T-helper 2 cell treated with Interferon-gamma antibody and Interleukin-4, amounts not matched to agents 100 ng/mL and 5 ng/mL, for 36 hours (primary cell): ENCODE measurements at regions not wholly inside any gene's neighbourhood (a gene's known extent, or its start where the extent isn't known, plus 50 kb on each side); places are given as distances from the start of the nearest gene placed in this dataset.
"Not testable (repeated sequence)": the region's sequence is repeated elsewhere in the genome, so short reads cannot be mapped to it uniquely, and the experiment has no call there.

Source experiments
- intact Hi-C: fragments of 100-400 bp; cut with micrococcal nuclease; formaldehyde crosslinking; loops from one replicate; pipeline ENCODE4 v1.15.1; 2023

DNA sequence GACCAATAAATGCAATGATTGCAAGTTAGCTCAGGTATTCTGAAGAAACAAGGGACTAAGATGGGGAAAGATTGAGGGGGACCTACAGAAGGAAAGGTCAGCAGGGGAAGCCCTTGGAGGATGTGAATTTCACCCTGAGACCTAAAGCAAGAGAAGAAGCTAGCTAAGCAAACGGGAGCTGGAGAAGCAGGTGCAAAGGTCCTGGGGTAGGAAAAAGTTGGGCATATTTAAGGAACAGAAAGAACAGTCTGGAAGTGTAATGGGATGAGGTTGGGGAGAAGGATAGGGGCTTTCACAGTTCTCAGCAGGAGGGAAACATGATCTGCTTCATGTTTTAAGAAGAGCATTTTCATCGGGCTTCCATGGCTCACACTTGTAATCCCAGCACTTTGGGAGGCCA is 89.7 kb upstream of the SLC45A1 start:
- intact Hi-C loops = no loop called here

DNA sequence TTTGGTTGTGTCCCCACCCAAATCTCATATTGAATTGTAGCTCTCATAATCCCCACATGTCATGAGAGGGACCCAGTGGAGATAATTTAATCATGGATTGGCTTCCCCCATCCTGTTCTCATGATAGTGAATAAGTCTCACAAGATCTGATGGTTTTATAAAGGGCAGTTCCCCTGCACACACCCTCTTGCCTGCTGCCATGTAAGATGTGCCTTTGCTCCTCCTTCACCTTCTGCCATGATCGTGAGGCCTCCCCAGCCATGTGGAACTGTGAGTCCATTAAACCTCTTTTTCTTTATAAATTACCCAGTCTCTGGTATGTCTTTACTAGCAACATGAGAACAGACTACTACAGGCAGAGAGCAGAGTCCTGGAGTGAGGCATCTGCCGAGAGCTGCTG is 90.2 kb upstream of the SLC45A1 start:
- intact Hi-C loops = not testable (repeated sequence)

GRCh38 chr1:8226747-8227146 is 91.2 kb upstream of the SLC45A1 start:
- intact Hi-C loops = no loop called here

DNA sequence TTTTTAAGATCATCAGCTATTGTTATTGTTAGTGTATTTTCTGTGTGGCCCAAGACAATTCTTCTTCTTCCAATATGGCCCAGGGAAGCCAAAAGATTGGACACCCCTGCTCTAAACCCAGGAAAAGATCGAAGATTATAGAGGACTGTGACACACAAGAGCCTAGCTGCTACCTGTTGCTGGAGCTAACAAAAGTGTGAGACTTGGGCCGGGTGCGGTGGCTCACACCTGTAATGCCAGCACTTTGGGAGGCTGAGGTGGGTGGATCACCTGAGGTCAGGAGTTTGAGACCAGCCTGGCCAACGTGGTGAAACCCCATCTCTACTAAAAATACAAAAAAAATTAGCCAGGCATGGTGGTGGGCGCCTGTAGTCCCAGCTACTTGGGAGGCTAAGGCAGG is 91.9 kb upstream of the SLC45A1 start:
- intact Hi-C loops = not testable (repeated sequence)

DNA sequence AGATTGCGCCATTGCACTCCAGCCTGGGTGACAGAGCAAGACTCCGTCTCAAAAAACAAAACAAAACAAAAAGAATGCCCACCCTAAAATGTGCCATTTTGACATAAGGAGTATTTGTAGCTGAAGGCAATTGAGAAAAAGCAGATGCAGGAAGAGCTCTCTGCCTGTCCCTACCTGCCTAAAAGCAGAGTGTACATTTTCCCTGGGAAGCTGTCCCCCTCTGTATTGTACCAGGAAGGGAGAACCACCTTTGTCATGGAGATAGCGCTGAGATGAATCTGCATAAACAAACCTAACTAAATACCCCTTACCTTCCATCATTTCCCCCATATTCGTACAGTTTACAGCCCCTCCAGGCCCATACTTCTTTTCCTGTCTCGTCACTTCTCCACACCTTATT is 94.4 kb upstream of the SLC45A1 start:
- intact Hi-C loops = no loop called here

DNA sequence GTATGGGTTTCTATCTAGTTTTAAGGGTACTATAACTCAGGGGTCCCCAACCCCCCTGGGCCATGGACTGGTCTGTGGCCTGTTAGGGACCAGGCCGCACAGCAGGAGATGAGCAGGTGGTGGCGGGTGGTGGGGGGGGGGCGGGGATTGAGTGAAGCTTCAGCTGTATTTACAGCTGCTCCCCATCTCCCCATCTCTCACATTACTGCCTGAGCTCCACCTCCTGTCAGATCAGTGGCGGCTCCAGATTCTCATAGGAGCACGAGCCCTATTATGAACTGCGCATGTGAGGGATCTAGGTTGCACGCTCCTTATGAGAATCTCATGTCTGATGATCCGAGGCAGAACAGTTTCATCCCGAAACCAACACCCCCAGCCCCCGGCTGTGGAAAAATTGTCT is 95.1 kb upstream of the SLC45A1 start:
- intact Hi-C loops = no loop called here

DNA sequence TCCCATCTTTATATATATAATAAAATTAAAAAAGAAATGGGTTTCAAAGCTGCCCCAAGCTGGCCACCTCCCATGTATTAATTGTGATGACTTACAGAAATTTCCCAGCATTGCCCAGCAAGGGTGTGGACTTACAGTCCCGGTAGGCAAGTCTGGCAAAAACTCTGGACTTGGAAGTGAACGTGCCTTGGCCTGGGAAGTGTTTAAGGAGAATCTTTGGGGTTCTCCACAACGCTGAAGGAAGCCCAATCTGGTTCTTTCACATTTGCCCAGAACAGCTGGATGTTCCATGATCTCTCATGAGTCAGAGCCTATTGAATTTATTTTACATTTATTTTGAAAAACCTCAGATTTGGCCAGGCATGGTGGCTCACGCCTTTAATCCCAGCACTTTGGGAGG is 98.4 kb upstream of the SLC45A1 start:
- intact Hi-C loops = no loop called here

- intact Hi-C loops = no loop called here
Measured at GRCh38 chr1:8218351-8219092, 99.4 kb upstream of the SLC45A1 start.

DNA sequence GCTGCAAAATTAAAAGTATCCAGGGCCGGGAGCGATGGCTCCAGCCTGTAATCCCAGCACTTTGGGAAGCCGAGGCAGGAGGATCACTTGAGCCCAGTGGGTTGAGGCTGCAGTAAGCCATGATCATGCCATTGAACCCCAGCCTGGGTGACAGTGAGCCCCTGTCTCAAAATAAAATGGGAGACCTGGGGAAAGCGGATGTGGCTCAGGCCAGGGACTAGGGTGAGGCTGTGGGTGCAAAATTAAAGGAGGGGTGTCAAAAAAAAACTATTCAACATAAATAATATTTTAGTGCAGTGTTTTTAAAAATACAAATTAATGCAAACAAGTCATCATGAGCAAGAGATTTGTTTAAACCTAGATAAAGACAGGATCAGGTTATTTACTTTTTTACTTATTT is 100.1 kb upstream of the SLC45A1 start:
- intact Hi-C loops = no loop called here

GRCh38 chr1:8217011-8217711 is 100.8 kb upstream of the SLC45A1 start:
- intact Hi-C loops = no loop called here

GRCh38 chr1:8216005-8216404 is 101.9 kb upstream of the SLC45A1 start:
- intact Hi-C loops = no loop called here

- intact Hi-C loops = no loop called here
Measured at GRCh38 chr1:8214501-8215173, 103.3 kb upstream of the SLC45A1 start.

DNA sequence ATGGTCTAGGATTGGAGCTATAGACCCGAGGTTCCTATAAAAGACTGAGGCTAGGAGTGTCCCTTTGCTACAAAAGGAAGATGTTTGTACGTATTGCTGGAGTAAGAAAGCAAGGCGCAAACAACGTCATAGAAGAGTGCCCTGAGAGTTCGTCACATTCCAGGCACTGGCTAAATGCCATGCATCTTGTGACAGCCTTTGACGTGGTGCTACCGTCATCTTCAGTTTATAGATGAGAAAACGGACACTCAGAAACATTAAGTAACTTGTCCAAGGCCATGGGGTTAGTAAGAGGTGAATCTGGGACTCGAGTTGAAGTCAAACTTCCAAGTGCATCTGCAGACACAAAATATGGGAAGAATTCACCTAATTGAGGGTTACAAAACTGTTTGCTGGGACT is 104.2 kb upstream of the SLC45A1 start:
- intact Hi-C loops = no loop called here

- intact Hi-C loops = no loop called here
Measured at GRCh38 chr1:8213136-8213535, 104.8 kb upstream of the SLC45A1 start.

DNA sequence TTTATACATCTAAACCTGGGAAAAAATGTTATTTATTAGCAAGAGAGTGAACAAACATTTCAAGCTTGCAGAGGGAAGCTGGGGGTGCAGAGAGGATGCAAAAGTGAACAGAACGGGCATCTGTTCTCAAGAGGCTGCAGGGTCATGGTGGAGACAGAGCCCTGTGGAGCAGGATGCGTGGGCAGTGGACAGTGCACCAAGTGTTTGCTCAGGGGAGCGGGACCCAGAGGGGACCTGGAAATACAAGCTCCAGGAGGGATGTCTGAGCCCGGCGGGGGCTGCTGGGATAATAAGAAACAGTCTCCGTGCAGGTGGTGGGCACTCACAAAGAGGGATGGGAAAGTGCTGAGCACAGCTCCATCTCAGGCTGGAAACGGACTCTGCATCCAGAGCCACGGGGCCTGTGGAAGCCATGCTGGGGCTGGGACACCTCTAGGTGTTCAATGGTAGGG is 105.3 kb upstream of the SLC45A1 start:
- intact Hi-C loops = no loop called here

- intact Hi-C loops = no loop called here
Measured at GRCh38 chr1:8211883-8212579, 105.9 kb upstream of the SLC45A1 start.

DNA sequence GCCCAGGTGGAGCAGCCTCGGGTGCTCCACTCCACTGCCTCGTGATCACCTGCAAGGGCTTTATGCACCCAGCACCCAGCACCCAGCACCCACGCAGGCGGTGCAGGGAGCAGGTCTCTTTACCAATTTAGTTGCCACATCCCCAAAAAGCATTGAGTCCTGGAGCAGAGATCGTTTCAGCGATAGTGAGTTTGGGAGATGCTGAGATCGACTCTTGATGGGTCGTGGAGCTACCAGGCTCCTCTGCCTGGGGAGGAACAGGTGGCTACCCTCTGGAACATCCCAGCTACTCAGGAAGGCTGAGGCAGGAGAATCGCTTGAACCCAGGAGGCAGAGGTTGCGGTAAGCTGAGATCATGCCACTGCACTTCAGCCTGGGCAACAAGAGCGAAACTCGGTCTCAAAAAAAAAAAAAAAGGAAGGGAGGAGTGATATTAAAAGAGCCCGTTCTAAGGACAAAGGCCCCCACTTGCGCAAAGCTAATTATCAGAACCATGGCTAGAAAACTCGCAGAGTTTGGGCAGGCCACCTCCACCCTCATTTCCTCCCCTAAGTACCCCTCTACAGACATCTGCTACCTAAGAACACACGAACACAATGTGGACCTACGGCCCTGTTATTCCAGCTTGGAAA is 106.5 kb upstream of the SLC45A1 start:
- intact Hi-C loops = no loop called here

- intact Hi-C loops = no loop called here
Measured at GRCh38 chr1:8207202-8207601, 110.7 kb upstream of the SLC45A1 start.

- intact Hi-C loops = no loop called here
Measured at GRCh38 chr1:8206391-8206790, 111.5 kb upstream of the SLC45A1 start.

DNA sequence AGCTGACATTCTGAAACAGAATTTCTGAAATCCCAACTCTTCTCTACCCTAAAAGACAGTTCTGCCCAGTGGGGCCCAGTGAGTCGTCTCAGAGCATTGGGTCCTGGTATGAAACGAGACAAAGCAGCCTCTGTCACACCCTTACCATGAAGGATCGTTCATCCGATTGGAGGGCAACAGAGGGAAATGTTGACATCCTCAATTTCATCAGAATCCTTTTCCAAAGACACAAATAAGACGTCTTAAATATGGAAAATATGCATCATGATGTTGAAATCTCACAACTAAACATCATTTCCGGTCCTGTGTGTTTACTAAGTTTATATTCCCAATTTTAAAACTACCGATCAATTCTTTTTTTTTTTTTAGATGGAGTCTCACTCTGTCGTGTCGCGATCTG is 112.1 kb upstream of the SLC45A1 start:
- intact Hi-C loops = no loop called here

DNA sequence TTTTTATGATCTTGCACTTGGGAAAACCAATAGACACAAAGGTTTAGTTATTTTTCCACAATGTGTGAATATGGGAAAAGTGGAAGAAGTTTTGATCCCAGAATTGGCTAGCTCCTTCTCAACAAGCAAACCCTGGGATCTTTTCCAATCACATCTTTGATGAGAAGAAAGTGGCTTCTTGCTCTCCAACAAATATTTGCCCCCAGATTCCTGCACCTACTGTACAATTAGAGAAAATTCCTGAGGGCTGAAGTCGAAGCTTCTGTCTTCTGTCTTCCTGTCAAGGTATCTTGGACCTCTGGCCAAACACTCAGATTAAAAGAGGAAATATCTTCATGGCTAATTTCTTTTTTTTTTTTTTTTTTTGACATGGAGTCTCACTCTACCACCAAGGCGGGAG is 113.1 kb upstream of the SLC45A1 start:
- intact Hi-C loops = no loop called here
